ENCODE measurements at regions not wholly inside any gene's neighbourhood (a gene's known extent, or its start where the extent isn't known, plus 50 kb on each side); places are given as distances from the start of the nearest gene placed in this dataset.

DNA sequence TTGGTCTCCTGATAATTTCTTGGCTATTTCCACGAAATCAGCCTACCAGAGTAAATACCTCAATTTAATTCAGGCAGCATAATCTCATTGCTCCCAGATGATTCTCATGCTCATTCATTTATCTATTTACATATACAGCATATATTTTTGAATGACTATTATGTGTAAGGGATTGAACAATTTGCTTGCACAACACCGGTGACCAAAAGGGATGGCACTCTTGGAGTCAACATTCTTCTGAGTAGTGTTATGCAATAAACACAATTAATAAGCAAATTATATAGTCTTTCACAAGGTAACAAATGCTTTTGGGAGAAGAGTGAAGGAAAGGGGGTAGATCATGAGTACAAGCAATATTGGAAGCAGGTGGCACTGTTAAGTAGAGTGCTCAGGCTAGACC is 1015.3 kb downstream of the ARAP2 start:
- no peak for DNase-seq (ENCODE audit: low read depth)

DNA sequence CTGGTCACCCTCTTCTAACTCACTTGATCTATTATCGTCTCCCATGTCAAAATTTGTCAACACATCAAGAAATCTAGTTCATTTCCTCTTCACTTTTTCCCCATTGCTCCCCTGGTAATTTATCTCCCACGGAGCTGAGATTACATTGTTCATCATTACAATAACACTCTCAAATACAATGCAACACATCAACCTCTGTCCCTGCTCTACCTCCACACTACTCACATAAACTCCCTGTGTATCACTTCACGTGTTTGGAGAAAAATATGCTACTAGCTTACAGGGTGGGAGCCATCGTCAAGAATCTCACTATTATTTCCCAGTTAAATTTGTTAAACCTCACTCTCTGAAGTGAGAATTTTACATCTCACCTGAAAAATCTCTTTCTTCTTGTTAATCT is 1006.4 kb downstream of the ARAP2 start:
- no peak for DNase-seq (ENCODE audit: low read depth)

DNA sequence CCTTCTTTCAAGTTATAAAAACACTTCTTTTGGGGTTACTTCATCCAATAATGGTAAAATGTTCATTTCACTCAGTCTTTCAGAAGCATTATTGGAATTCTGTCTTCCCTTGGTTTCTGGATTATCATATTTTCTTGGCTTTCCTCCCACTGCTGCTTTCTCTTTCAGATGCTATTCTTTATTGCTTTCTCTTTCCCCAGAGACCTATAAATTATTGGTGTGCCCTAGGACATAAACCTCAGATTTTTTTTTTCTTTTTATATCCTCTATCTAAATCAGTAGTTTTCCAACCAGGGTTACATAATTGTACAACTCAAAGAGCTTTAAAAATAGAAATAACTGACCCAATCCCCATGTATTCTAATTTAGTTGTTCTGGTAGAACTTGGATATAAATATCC is 1005.5 kb downstream of the ARAP2 start:
- no peak for DNase-seq (ENCODE audit: low read depth)

DNA sequence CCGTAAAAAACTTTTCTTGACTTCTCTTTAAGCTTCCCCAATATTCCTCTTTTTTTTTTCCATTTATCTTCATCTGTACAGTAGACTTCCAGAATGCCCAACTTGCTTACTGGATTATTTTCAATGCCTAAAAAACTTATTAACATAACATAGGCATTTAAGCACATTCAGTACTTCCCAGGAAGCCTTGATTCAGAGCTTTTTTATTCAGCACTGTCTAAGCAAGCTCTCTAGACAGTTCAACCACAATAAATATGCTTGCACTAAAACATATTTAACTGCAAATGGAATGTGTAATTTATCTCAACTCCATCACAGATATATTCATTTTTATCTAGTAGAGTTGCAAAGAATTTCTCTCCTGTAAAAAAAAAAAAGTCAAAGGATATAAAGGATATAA is 997.8 kb downstream of the ARAP2 start:
- DNase-seq (ENCODE audit: low read depth), result no peak

DNA sequence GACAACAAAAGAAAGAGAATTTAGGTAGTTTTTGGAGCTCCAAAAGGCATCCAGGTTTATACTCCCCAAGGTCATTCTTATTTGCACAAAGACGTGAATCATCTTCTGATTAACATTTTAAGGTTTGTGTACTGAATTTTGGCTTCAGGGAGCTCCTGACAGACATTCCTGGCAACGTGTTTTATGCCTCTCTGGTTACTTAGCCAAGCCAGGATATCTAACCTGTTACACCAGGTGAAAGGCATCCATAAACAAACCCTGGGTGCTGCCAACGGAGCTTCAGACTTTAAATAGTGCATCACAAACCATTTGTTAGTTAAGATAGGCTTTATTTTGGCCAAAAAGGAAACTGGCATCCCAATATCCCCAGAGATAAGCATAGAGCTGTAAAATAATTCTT is 997.3 kb downstream of the ARAP2 start:
- DNase-seq (ENCODE audit: low read depth), result no peak

DNA sequence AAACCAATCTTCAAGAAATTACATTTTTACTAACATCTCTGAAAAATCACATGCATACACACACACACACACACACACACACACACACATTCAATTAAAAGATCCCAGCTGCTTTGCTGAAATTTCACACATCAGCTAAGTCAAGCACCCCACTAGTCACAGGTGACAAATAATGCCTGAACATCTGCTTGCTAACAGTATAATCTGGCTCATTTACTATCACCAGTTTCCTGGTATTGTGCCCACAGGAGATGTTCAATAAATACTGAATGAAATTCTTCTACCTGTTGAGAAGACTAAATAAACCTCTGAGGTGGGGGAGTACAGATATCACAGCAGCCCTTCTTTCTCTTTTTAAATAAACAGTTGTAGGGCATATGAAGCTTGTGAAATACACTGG is 994.0 kb downstream of the ARAP2 start:
- DNase-seq (ENCODE audit: low read depth), result no peak

DNA sequence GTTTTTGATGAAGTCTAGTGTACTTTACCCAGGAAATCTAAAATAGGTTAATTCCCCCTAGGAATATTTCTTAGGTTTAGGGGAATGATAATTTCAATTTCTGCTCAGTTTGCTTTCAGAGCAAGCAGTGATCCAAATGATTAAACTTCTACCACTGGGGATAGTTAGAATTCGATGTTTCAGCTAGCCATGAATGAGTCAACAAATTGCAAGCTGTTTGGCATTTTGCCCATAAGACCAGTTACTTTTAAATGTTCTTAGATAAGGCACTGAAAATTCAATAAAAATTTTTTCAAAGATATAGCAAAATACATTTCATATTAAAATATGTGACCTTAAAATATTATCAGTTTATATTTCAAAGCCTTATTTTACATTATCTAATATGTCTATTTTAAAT is 993.6 kb downstream of the ARAP2 start:
- no peak for DNase-seq (ENCODE audit: low read depth)

DNA sequence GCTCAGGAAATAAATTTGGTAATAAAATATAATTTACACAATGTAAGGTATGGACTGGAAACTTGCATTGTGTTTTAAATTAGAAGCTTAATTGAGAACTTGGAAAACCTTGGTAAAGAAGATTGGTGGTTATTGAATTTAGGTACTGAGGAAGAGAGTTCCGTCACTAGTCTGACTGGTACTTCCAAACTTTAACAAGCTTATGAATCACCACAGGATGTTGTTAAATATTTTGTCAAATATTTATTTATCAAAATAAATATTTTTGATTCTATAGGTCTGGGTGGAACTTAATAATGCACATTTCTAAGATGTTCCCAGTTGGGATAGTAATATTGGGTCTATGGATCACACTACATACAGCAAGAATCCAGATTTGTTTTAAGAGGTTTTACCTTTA is 992.2 kb downstream of the ARAP2 start:
- DNase-seq (ENCODE audit: low read depth), result no peak

DNA sequence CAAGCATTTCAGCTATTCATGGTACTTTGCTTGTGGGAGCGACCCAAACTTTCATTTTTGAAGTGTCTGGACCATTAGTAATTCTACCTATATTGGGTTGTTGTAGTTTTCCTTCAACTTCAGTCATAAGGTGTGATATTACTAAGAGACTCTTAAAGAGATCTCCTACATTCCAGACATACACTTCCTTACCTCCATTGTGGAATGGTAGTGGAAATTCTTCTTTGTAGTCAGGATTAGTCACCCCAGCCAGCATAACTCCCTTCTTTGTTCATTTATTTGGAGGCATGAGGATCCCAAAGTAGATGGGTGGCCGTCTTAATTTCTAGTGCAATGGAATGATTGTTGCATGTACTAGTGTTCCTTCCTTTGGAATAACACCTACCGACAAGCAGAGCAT is 991.4 kb downstream of the ARAP2 start:
- DNase-seq (ENCODE audit: low read depth), result no peak

DNA sequence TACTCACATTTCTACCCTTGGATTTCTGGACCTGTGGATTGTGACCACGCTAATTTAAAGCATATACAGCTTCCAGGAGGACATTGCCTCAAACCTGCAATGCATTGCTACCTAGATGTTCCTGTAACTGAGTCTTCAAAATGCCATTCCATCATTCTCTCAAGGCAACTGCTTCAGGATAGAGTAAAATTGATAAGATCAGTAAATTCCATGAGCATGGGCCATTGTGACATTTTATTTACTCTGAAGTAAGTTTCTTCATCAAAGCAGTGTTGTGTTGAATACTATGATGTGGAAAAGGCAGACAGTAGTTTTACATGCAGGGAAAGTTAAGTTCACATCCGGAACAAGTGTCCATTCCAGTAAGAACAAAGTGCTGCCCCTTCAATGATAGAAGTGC is 991.0 kb downstream of the ARAP2 start:
- no peak for DNase-seq (ENCODE audit: low read depth)

DNA sequence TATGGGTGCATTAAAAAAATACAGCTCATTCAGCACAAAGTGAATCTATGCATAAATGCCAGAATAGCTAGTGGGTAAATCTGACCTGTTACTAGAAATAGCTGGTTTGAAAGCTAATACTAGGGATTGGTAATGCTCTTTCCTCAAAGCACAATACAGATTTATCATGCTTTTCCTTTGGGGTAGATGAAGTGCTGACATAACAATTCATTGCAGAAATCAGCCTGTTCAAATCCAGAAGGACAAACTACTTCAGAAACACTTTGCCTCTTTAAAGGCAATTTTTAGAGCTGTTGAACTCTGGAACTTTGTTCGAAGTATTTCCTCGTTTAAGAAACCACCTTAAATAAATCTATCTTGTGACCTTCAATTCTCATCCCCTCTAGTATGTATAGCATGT is 957.9 kb downstream of the ARAP2 start:
- no peak for DNase-seq (ENCODE audit: low read depth)

DNA sequence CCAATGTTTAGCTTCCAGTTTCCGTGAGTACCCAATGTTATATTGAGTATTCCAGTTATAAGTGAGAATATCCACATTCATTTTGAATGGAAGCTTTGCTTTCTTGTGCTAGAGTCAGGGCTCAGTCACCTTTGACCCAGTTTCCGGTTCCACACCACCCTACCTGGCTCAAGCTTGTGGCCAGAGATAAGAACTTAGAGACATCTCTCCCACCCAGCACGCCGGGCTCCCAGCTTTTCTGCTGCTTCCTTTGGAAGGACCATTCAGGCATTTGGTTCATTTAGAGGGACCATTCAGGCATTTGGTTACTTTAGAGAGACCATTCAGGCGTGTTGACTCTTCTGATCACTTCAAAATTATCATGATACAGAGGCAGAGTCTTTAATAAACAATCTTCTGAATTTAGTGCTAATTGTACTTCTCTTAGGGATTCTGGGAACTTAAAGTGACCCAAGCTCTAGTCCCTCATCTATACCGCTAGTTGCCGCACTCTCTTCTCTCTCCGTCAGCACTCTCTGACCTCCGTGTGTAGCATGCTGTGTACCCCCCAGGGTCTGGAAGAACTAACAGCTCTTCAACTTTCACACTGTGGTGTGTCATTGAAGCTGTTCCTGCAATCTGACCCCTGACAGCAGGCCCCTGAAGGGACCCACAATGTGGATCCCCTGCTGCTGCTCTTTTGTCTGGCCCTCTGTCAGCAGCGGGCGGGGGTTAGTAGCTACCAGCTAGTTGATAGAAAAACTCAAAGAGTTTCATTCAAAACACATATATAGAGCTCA is 943.1 kb downstream of the ARAP2 start:
- DNase-seq (ENCODE audit: low read depth), result no peak

DNA sequence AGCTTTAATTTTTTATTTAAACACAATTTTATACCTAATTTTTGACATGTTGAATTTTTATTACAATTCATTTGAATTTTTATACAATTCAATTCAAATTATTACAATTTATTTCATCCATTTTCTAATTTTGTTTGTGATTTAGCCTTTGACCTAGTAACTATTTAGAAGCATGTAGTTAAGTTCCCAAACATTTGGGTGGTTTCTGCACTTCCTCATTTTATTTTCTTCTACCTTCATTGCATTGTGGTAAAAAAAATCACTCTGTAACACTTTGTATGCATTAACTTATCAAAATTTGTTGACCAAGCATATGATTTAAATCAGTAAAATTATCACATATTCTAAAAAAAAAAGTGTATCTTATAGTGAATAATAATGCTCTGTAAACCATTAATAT is 928.9 kb downstream of the ARAP2 start:
- DNase-seq (ENCODE audit: low read depth), result no peak

DNA sequence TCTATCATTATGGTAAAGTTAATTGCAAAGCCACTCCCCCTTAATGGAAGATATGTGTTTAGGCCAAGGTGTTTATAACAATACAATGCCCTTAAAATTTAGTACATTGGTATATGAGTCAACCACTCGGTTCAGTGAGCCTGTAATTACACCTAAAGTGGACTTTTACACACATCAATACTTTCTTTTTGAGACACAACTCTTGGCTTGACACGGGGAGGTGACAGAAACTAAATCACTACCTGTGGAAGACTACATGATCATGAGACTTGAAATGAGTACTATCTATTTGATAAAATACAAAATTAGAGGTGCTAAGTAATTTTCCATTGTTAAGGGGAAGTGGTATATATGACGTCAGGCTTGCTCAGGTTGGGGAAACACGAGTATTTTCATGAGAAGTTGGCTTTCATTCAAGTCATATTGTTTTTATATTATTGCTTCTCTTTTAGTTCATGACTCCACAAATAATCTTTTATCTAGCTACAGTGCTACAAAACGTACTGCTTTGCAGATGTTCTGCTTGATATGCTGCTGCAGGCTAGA is 918.3 kb downstream of the ARAP2 start:
- no peak for DNase-seq (ENCODE audit: low read depth)

DNA sequence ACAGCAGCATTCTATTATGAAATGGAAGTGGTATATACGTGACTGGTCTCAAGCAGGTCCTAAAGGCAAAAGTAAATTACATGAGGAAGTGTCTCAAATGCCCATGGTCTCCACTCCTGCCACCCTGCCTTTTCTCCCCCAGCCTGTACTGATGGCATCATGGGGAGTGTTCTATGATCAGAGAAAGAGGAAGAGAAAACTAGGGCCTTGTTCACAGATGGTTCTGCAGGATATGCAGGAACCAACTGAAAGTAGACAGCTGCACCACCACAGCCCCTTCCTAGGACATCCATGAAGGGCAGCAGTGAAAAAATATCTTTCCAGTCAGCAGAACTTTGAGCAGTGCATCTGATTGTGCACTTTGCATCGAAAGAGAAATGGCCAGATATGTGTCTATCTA is 901.5 kb downstream of the ARAP2 start:
- DNase-seq (ENCODE audit: low read depth), result no peak

DNA sequence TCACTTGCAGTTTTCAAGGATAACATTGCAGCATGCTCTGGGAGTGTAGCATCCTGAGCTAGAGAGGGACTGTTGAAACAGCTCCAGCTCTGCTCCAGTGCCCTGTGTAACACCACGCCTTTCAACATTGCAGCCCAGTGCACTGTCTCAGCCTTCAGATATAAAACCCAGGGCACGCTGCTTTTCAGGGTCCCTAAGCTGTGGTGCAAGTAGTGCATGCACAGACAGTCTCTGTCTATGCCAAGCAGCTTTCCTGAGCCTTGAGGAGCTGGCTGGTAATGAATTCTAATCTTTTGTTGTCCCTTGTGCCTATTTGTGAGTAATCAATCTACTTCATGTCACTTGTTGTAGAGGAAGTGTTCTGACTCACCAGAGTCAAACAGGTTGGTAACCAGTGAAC is 897.0 kb downstream of the ARAP2 start:
- no peak for DNase-seq (ENCODE audit: low read depth)

DNA sequence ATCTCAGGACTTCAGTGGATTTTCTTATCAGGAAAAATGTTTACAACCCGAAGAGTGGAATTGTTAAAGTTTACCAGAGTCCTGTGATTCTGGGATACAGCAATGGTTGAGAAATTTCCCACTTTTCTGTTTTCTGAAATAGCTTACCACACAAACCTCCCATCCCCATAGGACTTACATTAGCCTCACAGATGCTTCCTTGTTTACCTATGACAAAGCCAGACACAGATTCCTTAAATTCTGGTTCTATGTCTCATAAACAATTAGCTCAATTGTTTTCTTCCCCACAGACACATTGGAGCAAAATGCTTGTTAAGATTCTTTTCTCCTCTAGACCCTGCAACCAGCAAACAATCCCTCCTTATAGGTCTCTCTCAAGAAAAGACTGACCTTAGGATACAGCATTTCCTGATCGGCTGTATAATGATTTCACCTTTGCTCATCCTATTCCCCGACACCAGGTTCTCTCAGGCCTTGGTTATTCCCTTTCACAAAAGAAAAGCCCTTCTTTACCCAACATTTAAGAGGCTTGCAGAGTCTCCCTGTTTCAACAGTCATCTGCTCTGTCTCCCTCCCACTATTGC is 886.2 kb downstream of the ARAP2 start:
- DNase-seq (ENCODE audit: low read depth), result no peak

DNA sequence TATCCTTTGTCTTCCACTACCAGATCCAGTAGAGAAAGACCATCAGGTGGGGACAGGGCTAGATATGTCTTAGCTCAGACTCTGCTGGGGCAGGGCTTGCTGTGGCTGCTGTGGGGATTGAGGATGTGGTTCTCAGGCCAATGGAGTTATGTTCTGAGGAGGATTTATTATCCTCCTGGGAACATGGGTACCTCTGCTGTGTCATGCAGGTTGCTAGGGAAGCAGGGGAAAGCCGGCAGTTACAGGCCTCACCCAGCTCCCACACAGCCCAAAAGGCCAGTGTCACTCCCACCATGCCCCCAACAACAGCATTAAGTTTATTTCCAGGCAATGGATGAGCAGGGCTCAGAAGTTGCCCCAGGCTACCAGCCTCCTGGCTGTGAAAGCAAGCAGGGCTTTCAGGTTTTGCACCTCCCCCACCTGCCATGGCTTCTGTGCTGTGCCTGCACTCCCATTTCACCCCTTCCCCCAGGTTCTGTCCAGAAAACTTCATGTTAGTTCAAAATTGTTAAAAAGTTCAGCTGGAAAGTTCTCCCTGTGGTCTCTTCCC is 879.9 kb downstream of the ARAP2 start:
- no peak for DNase-seq (ENCODE audit: low read depth)

DNA sequence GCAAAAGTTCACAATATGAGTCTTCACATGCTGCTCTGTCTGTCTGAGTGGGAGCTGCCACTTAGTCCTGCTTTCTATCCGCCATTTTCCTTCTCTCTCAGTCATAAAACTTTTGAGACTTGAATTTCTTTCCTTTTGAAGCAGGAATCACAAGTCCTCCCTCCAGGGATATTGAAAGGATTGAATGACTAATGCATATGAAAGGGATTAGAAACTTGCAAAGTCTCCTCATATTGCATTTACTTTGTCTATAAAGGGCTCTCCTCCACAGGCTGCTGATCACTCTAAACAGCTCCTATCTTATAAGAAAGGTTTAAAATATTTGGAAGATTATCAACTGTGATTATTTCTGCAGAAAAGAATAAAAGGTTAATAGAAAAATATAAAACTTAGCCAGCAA is 879.1 kb downstream of the ARAP2 start:
- no peak for DNase-seq (ENCODE audit: low read depth)

DNA sequence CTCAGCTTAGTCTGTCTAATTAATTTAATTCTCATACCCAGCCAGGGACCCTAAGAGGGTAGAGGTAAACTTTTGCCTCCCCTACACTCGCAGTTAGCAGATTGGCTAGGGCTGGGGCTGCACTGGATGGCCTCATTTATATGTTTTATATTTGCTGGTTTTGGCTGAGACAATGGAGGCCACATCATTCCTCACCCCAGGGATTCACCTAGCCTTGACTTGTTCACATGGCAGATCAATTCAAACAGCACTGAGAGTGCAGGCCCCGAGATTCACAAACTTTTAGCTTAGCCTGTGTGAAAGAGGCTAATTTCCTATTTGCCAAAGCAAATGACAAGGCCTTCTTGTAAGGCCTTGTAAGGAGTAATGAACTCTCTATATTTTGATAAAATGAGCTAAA is 844.4 kb downstream of the ARAP2 start:
- DNase-seq (ENCODE audit: low read depth), result no peak

DNA sequence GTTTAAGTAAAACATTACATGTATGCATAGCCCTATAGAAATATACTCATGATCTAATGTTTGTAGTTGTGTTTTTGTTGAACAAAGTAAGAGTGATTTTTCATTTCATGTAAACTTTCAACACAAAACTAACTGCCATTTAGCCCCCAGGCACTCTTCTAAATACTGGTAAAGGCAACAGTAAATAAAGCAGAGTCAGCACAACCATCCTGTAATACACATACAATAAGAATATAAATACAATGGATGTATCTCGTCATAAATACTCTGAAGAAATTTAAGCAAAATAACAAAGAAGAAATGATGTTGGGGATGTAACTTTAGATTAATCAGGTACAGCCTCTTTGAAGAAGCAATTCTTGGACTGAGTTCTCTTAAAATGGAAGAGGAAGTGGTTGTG is 821.2 kb downstream of the ARAP2 start:
- DNase-seq (ENCODE audit: low read depth), result no peak

DNA sequence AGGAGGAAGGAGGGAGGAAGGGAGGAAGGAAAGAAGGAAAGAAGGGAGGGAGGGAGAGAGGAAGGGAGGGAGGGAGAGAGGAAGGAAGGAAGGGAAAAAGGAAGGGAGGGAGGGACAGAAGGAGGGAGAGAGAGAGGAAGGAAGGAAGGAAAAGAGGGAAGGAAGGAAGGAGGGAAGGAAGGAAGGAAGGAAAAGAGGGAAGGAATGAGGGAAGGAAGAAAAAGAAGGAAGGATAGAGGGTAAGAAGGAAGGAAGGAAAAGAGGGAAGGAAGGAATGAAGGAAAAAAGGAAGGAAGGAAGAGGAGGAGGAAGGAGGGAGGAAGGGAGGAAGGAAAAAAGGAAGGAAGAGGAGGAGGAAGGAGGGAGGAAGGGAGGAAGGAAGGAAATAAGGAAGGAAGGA is 796.8 kb downstream of the ARAP2 start:
- DNase-seq (ENCODE audit: low read depth), result no peak

DNA sequence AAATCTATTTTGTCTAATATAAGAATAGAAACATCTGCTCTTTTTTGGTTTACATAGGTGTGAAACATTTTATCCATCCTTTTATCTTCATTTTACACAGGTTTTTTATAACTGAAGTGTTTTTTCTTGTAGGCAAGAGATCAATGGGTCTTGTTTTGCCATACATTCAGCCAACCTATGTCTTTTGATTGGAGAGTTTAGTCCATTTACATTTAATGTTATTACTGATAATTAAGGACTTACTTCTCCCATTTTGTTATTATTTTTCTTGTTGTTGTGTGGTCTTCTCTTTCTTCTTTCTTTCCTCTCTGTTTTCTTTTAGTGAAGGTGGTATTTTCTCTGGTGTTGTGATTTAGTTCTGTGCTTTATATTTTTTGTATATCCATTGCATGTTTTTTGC is 785.3 kb downstream of the ARAP2 start:
- DNase-seq (ENCODE audit: low read depth), result no peak

All from stromal cell of bone marrow (primary cell).